Right atrium auricular region (tissue), 2 donors: ENCODE measurements at regions not wholly inside any gene's neighbourhood (a gene's known extent, or its start where the extent isn't known, plus 50 kb on each side); places are given as distances from the start of the nearest gene placed in this dataset.

Source experiments
- DNase-seq: peaks from one replicate; pipeline ENCODE4 v3.0.0-alpha.2; 2019; ENCODE audit warnings: low spot score
- H3K27ac ChIP-seq, 2 donors: fragments of 200-600 bp; sonication (generic); 1 replicate in 1 of 2; 2 replicates in 1 of 2; pipeline ENCODE4 v1.5.1; 2016 to 2019
- H3K27me3 ChIP-seq, 2 donors: fragments of 200-600 bp; sonication (generic); one replicate each; pipeline versions ENCODE4 v1.5.1 to v1.6.0; 2017 to 2019
- H3K36me3 ChIP-seq: fragments of 200-600 bp; sonication (generic); one replicate; pipeline ENCODE4 v1.5.1; 2016
- H3K4me1 ChIP-seq, 2 donors: fragments of 200-600 bp; sonication (generic); one replicate each; pipeline versions ENCODE4 v1.5.1 to v1.6.0; 2017 to 2019
- H3K4me3 ChIP-seq, 2 donors: fragments of 200-600 bp; sonication (generic); 1 replicate in 1 of 2; 2 replicates in 1 of 2; pipeline ENCODE4 v1.5.1; 2017 to 2019; ENCODE audit warnings: mild to moderate bottlenecking in 1 of 2, moderate library complexity in 1 of 2
- H3K9me3 ChIP-seq, 2 donors: fragments of 200-600 bp; sonication (generic); one replicate each; pipeline ENCODE4 v1.5.1; 2019
- TF ChIP-seq, protein P1 (sequence below), 2 donors: fragments of 200-600 bp; sonication (generic); IDR thresholded peaks; one replicate each; pipeline ENCODE4 v1.5.1; 2019; ENCODE audit warnings: antibody characterized with exemption in 2 of 2

DNA sequence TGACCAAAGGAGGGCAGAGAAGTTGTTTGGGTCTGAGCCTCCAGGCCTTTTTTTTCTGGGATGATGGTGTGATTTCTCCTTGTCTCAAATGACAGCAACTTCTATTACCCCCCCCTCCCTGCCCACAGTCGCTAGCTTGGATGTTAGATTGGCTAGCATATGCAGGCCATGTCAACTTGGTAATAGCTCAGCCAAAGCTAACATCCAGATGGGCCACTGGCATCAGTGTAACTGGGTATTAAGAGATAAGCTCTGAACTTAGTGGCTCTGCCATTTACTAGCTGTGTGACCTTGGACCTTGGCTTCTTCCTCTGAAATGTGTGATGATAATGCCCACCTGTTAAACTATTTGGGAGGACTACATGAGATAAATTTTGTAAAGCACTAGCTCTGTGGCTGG, 86.9 kb upstream of the TSPAN2 start:
- DNase-seq: no peak
- no peak overlapping the region for H3K4me3 ChIP-seq
- H3K36me3 ChIP-seq: no peaks in the 10 kb centered on the region
- H3K9me3 ChIP-seq: peaks cover 0 to 6% of the 10 kb centered on the region in 2 donors
- no peaks in the 10 kb centered on the region for H3K4me1 ChIP-seq
- no peak overlapping the region for H3K27ac ChIP-seq
- H3K27me3 ChIP-seq: no peaks in the 10 kb centered on the region
- TF ChIP-seq, protein P1, sequence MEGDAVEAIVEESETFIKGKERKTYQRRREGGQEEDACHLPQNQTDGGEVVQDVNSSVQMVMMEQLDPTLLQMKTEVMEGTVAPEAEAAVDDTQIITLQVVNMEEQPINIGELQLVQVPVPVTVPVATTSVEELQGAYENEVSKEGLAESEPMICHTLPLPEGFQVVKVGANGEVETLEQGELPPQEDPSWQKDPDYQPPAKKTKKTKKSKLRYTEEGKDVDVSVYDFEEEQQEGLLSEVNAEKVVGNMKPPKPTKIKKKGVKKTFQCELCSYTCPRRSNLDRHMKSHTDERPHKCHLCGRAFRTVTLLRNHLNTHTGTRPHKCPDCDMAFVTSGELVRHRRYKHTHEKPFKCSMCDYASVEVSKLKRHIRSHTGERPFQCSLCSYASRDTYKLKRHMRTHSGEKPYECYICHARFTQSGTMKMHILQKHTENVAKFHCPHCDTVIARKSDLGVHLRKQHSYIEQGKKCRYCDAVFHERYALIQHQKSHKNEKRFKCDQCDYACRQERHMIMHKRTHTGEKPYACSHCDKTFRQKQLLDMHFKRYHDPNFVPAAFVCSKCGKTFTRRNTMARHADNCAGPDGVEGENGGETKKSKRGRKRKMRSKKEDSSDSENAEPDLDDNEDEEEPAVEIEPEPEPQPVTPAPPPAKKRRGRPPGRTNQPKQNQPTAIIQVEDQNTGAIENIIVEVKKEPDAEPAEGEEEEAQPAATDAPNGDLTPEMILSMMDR (IDR thresholded peaks at IDR 0.05): no peak

DNA sequence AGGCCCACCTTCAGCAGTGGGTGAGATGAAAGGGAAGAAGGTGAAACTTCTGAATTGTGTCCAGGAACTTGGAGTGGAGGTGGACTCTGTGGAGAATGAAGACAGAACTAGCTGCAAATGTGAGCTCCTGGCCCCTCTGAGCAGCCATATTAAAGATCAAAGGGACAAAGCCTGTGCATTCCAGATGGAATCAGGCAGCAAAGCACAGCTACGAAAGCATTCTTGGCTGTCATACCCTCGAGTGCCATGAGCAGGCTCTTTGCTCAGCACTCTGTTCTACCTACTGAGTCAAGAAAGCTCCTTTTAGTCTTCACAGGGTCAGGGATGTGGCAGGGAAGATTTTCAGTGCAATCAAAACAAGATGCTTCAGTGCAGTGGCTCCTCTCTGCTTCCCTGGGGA, 86.3 kb upstream of the TSPAN2 start:
- no peaks in the 10 kb centered on the region for H3K4me1 ChIP-seq
- no peak overlapping the region for H3K27ac ChIP-seq
- no peak overlapping the region for H3K4me3 ChIP-seq
- no peaks in the 10 kb centered on the region for H3K27me3 ChIP-seq
- TF ChIP-seq, protein P1 (IDR thresholded peaks at IDR 0.05): no peak
- DNase-seq: no peak
- no peaks in the 10 kb centered on the region for H3K36me3 ChIP-seq
- H3K9me3 ChIP-seq: peaks cover 0 to 6% of the 10 kb centered on the region in 2 donors

DNA sequence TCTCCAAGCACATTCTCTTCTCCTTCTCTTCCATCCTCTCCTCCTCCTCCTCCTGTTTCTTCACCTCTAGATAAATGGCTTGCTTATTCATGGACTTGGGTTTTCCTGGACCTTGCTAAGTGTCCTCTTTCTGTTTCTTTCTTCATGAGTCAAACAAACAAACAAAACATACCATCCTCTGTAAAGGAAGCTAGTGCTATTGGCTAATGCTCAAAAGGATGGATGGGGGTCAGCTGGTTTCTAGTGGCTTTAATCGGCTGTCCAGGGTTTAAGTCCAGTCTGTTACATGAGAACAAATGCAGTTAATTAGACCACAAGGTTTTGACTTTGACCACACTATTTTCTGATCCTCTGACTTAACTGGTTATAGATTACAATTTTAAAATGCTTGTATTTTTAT, 83.8 kb upstream of the TSPAN2 start:
- TF ChIP-seq, protein P1 (IDR thresholded peaks at IDR 0.05): no peak
- H3K27me3 ChIP-seq: no peaks in the 10 kb centered on the region
- no peaks in the 10 kb centered on the region for H3K36me3 ChIP-seq
- no peaks in the 10 kb centered on the region for H3K4me1 ChIP-seq
- peaks cover 0 to 6% of the 10 kb centered on the region in 2 donors for H3K9me3 ChIP-seq
- DNase-seq: no peak
- no peak overlapping the region for H3K4me3 ChIP-seq
- H3K27ac ChIP-seq: no peak overlapping the region

DNA sequence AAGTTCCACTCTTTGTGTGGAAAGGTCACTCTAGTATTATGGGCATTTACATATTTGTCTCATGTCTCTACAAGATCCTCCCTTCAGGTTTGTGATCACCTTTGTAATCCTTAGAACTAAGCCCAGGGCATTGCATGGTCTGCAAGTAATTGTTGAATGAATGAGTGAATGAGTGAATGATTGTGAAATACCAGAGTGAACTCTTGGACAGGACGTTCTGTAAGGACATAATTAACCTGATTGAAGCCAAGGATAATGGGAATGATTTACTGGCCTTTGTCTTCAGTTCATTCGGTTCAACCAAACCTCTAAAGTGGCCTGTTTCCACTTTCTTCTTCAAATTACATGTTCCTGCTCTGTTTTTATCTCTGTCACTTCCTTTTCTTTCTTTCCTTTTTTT, 83.0 kb upstream of the TSPAN2 start:
- TF ChIP-seq, protein P1 (IDR thresholded peaks at IDR 0.05): no peak
- no peak overlapping the region for H3K4me3 ChIP-seq

DNA sequence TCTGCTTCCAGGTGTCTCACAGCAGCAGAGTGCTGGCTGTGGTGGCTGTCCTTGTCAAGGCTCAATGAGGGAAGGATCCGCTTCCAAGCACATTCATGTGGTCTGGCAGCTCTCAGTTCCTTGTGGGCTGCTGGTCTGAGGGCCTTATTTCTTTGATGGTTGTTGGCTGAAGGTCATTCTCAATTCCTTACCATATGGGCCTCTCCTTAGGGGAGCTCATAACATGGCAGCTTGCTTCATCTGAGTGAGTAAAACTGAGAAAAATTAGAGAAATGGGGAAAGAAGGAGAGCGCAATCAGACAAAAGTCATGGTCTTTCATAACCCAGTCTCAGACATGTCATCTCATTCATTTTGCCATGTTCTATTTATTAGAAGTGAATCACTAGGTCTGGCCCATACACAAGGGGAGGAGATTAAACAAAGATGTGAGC, 81.7 kb upstream of the TSPAN2 start:
- H3K4me1 ChIP-seq: no peaks in the 10 kb centered on the region
- no peak overlapping the region for H3K4me3 ChIP-seq
- TF ChIP-seq, protein P1 (IDR thresholded peaks at IDR 0.05): no peak
- H3K36me3 ChIP-seq: no peaks in the 10 kb centered on the region
- no peak for DNase-seq
- H3K9me3 ChIP-seq: peaks cover 0 to 6% of the 10 kb centered on the region in 2 donors
- H3K27ac ChIP-seq: peak overlapping the region in 1 of 2 donors; percentile 17
- no peaks in the 10 kb centered on the region for H3K27me3 ChIP-seq

More for the DNA sequence above, 83.0 kb upstream of the TSPAN2 start:
- no peaks in the 10 kb centered on the region for H3K4me1 ChIP-seq
- H3K27ac ChIP-seq: no peak overlapping the region
- H3K36me3 ChIP-seq: no peaks in the 10 kb centered on the region
- no peaks in the 10 kb centered on the region for H3K27me3 ChIP-seq
- peaks cover 0 to 6% of the 10 kb centered on the region in 2 donors for H3K9me3 ChIP-seq
- DNase-seq: no peak

DNA sequence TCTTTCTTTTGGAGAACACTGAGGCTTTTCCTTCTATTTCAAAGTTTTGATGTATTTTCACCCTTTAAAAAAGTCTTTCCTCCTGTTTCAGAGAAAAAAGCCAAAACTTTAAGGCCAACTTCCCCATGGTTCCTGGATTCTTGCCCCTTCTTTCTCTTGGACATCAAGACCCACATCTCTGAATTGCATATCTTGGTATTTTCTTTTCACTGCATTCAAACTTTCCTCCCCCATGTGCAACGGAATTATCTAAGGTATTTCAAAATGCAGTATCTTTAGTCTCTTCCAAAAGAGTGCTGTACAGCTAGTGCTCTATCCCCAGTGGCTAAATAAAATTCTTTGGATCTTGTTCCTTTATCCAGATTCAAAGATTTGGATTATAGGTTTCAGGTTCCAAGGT, 81.1 kb upstream of the TSPAN2 start:
- TF ChIP-seq, protein P1 (IDR thresholded peaks at IDR 0.05): no peak
- peaks cover 0 to 6% of the 10 kb centered on the region in 2 donors for H3K9me3 ChIP-seq
- DNase-seq: no peak
- no peak overlapping the region for H3K4me3 ChIP-seq
- no peak overlapping the region for H3K27ac ChIP-seq
- no peaks in the 10 kb centered on the region for H3K4me1 ChIP-seq
- no peaks in the 10 kb centered on the region for H3K27me3 ChIP-seq
- no peaks in the 10 kb centered on the region for H3K36me3 ChIP-seq
